ENCODE measurements at regions not wholly inside any gene's neighbourhood (a gene's known extent, or its start where the extent isn't known, plus 50 kb on each side); places are given as distances from the start of the nearest gene placed in this dataset.

- no peak for ATAC-seq (ENCODE audit: insufficient number of reproducible peaks, low FRiP score, low read depth)
Measured at GRCh38 chr14:95415993-95416392, 96.3 kb upstream of the CLMN start.

GRCh38 chr14:95413289-95414215 is 93.8 kb upstream of the CLMN start:
- Histone ChIP-seq H3K9me3 (no peaks in the 10 kb centered on the region), H3K27ac (no peak overlapping the region), H3K4me1 (ENCODE audit: control insufficient read depth in 1 of 2, low read depth in 2 of 2) (peaks cover 6 to 21% of the 10 kb centered on the region in 2 donors), H3K36me3 (peaks cover 20% of the 10 kb centered on the region), H3K27me3 (replicated peaks; ENCODE audit: insufficient read depth) (no peaks in the 10 kb centered on the region), H3K4me3 (no peak overlapping the region)
- TF ChIP-seq CTCF (IDR thresholded peaks at IDR 0.05): no peak
- no peak for DNase-seq (ENCODE audit: low spot score)
- ATAC-seq (ENCODE audit: insufficient number of reproducible peaks, low FRiP score, low read depth): no peak

More at GRCh38 chr14:95415993-95416392, 96.3 kb upstream of the CLMN start:
- peaks cover 20% of the 10 kb centered on the region for H3K36me3 ChIP-seq
- no peaks in the 10 kb centered on the region for H3K9me3 ChIP-seq
- no peak overlapping the region for H3K27ac ChIP-seq
- no peaks in the 10 kb centered on the region for H3K4me1 ChIP-seq (ENCODE audit: control insufficient read depth in 1 of 2, low read depth in 2 of 2)
- no peak for TF ChIP-seq CTCF (IDR thresholded peaks at IDR 0.05)
- no peak overlapping the region for H3K4me3 ChIP-seq
- no peaks in the 10 kb centered on the region for H3K27me3 ChIP-seq (replicated peaks; ENCODE audit: insufficient read depth)
- no peak for DNase-seq (ENCODE audit: low spot score)

GRCh38 chr14:95410838-95411237 is 91.1 kb upstream of the CLMN start:
- H3K27me3 ChIP-seq (replicated peaks; ENCODE audit: insufficient read depth): no peaks in the 10 kb centered on the region
- peak overlapping the region in 1 of 2 donors; percentile 6 for H3K27ac ChIP-seq
- H3K4me3 ChIP-seq: no peak overlapping the region
- no peak for DNase-seq (ENCODE audit: low spot score)
- H3K4me1 ChIP-seq (ENCODE audit: control insufficient read depth in 1 of 2, low read depth in 2 of 2): peaks cover 6 to 25% of the 10 kb centered on the region in 2 donors
- no peak for TF ChIP-seq CTCF (IDR thresholded peaks at IDR 0.05)
- no peak for ATAC-seq (ENCODE audit: insufficient number of reproducible peaks, low FRiP score, low read depth)
- no peaks in the 10 kb centered on the region for H3K36me3 ChIP-seq
- no peaks in the 10 kb centered on the region for H3K9me3 ChIP-seq

GRCh38 chr14:95409477-95410272 is 90.0 kb upstream of the CLMN start:
- no peaks in the 10 kb centered on the region for H3K36me3 ChIP-seq
- ATAC-seq (ENCODE audit: insufficient number of reproducible peaks, low FRiP score, low read depth) (no peak), DNase-seq (ENCODE audit: low spot score) (no peak)
- peaks cover 6 to 25% of the 10 kb centered on the region in 2 donors for H3K4me1 ChIP-seq (ENCODE audit: control insufficient read depth in 1 of 2, low read depth in 2 of 2)
- H3K27ac ChIP-seq: peak overlapping the region; percentile 61 to 73
- H3K27me3 ChIP-seq (replicated peaks; ENCODE audit: insufficient read depth): no peaks in the 10 kb centered on the region
- H3K9me3 ChIP-seq: no peaks in the 10 kb centered on the region
- no peak for TF ChIP-seq CTCF (IDR thresholded peaks at IDR 0.05)
- no peak overlapping the region for H3K4me3 ChIP-seq

All from thoracic aorta (tissue), 2 donors.